Activated CD4-positive, CD25-positive, alpha-beta regulatory T cell treated with anti-CD3 and anti-CD28 coated beads, Interleukin-2, amount 50 U/mL, for 16 hours (primary cell): ENCODE measurements at regions not wholly inside any gene's neighbourhood (a gene's known extent, or its start where the extent isn't known, plus 50 kb on each side); places are given as distances from the start of the nearest gene placed in this dataset.
"Not testable (repeated sequence)": the region's sequence is repeated elsewhere in the genome, so short reads cannot be mapped to it uniquely, and the experiment has no call there.

Source experiments
- DNase-seq: peaks from one replicate; pipeline ENCODE4 v3.0.0-alpha.2; 2020; ENCODE audit warnings: low read depth, low spot score

DNA sequence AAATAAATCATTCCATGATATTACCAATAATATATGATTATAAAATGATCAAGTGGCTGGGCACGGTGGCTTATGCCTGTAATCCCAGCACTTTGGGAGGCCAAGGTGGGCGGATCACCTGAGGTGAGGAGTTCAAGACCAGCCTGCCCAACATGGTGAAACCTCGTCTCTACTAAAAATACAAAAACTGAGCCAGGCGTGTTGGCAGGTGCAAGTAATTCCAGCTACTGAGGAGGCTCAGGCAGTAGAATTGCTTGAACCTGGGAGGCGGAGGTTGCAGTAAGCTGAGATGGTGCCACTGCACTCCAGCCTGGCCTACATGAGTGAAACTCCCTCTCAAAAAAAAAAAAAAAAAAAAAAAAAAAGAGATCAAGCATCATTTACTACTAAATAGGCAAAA, 371.1 kb upstream of the ADAMTS5 start:
- DNase-seq, result not testable (repeated sequence)

DNA sequence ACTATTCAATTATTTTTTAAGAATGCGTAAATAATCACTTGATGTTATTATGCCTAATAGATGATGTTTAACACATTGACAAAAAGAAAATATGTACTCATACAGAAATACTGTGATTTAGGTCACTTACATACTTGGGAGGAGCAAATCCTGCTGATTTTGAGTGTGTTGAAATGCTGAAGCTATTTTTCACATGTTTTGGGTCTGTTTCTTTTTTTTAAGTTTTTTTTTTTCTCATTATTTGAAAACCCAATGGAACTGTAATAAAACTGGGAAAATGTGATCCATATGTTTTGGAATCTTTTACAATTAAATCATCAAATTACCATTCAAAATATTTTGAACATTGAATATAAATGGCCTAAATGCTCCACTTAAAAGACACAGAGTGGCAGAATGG, 366.2 kb upstream of the ADAMTS5 start:
- no peak for DNase-seq

DNA sequence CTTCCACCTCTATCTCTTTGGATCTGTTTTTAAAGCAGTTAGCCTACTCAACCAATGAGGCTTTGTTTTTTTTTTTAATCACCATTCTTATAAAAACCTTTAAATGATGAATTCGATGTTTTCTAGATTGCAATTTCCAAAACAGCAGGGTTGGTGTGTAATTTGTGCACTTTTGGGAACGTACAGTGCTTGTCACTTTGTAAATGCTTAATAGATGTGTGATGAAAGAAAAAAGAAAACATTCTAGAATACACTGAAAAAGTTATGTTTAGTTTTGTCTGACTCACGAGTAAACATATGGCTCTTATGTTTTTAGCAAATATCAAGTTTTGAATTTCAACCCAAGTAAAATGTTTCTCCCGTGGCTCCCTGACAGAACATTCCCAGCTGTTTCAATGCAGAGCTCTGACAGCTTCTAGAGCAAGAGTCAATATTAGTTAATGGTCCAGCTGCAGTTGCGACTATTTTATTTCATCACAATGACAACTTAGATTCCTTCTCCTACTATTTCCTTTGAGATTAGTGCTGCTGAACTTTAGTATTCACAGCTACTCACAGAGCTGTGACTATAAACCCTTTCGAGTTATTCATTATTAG, 362.5 kb upstream of the ADAMTS5 start:
- DNase-seq, result no peak

DNA sequence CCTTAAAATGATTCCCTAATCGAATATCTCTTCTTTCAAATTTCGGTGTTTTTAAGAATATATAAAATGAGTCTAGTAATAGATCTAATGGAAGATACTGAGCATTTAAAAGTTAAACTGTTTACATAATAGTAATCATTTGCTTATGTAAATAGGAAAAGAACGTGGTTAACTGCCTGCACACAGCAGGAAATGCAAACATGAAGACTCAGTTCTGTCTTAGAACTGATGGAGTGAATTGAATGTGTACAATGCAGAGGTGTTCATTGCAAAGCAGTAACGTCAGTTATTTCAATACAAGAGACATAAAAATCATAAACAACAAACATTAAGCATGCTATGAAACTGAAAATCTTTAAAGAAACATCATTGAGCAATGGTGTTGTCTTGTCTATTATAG, 359.4 kb upstream of the ADAMTS5 start:
- DNase-seq, result no peak

DNA sequence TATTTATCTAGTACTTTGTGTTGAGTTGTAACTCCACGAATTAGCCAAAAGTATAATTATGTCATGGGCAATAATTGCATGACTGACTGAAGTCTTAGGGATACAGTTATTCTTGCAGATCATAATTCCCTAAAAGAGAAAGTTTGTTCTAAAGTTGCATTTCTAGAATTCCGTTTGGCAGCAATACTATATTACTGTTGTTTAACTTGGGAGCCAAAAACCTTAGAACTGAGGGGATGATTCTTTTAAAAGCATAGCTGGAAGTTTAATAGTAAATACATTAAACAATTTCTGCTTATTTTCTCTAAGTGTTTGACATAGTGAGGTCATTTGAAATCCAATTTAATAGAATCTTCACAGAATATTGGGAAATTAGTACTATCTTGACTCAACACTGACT, 356.4 kb upstream of the ADAMTS5 start:
- no peak for DNase-seq

DNA sequence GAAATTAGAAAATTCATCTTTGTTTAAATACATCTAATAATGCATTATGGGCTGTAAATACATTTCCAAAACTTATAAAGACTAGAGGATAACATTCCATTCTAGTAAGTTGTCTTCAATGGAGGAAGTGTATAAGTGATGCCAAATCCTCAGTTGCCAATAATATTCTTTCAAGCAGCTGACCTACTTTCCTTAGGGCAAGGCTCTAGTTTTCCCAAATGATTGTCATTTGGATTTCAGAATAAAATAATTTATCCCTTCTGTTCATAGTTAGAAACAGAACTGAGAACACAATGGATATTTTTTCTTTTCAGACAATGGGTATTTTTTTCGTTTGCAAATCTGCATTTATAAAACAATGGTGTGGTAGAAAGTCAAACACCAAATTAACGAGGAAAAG, 354.9 kb upstream of the ADAMTS5 start:
- no peak for DNase-seq

DNA sequence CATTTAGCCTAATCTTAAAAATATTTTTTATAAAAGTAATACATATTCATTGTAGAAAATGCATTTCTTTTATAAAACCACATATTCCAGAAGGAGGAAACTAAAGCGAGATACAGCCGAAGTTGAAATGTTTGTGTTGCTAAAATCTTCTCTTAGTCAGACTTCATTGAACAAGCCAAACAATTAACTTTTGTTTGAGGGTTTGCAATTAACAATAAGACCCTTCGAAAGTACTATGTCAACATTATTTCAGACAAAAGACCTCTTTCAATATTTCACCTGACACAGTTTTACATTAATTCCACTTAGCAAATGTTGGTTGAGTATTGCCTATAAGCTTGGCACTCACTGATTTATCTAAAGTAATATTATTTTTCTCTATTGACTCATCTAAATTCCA, 354.0 kb upstream of the ADAMTS5 start:
- DNase-seq, result no peak

DNA sequence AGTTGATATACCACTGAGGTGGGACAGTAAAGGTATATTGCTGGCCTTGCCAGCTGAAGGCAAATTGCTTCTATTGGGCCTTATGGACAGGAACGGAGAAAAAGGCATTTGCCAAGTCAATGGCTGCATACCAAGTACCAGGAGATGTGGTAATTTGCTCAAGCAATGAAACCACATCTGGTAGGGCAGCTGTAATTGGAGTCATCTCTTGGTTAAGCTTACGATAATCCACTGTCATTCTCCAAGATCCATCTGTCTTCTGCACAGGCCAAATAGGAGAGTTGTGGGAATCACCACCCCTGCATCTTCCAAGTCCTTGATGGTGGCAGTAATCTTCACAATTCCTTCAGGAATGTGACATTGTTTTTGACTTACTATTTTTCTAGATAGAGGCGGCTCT, 350.7 kb upstream of the ADAMTS5 start:
- not testable (repeated sequence) for DNase-seq

DNA sequence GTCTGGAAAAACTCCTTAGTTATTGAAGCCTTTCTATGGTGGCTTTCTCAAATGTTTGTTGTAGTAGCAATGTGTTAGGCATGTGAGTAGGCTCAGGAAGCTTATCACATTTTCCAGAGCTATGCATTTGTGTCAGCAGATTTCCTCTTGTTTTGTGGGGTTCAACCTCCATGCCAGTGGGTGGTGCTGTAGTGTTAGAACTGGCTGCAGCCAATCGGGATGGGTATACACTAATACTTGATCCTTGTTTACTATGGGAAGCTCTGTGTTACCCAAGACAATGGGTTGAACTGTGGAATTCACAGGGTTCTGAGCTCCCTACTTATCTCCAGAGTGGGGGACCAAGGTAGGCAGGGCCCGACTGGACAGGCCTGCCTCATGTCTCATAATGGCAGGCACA, 348.5 kb upstream of the ADAMTS5 start:
- DNase-seq, result no peak

DNA sequence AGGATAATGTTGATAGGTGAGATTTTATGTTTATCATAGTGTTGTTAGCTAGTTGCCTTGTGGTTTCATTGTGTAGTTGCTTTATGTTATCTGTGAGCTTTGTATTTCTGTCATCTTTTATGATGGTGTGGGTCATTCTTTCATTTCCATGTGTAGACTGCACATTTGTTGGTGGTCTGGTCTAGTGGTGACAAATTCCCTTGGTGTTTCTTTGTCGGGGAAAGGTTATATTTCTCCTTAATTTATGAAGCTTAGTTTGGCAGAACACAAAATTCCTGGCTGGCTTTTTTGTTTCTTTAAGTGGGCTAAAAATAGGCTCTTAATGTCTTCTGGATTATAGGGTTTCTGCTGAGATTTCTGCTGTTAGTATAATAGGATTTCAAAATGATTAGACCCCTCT, 347.2 kb upstream of the ADAMTS5 start:
- DNase-seq, result no peak

DNA sequence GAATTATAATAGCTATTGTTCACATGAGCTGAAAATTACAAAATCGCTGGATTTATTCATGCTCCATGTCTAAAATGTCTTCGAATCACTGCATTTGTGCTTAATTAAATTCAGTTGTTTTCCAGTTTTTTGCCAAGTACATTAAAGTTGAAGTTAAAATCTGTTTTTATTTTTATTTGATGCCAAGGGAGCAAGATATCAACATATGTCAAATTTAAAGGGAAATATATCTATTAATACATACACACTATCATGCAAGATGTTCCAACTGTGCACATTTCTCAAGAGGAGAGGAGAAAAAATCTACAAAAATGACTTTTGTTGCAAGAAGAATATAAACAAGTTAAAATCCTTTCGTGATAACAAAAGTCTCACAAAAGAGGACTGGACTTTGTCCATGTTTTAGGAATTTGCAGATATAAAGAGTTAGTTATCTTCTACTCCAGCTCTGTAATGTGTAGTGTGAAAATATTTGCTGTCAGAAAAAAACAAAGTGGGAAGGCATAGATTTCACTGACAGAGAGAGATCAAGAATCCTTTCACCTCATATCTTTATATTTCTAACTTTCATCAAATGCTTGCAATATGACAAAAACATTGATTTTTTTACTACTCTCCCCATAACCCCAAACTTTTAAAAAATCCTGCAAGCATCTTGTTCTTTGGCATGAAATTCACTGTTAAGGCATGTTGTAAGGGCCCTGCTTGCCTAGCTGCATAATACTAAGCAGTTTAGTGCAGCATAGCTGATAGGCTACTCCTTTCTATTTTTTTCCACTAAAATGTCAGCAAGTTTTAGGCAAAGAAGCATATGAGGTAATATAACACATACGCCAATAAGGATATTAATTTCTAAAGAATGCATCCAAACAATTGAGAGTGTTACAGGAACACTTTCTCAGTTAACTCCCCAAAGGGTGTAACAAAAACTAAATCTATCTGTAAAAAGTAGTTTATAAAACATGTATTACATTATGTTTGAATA, 340.2 kb upstream of the ADAMTS5 start:
- no peak for DNase-seq

DNA sequence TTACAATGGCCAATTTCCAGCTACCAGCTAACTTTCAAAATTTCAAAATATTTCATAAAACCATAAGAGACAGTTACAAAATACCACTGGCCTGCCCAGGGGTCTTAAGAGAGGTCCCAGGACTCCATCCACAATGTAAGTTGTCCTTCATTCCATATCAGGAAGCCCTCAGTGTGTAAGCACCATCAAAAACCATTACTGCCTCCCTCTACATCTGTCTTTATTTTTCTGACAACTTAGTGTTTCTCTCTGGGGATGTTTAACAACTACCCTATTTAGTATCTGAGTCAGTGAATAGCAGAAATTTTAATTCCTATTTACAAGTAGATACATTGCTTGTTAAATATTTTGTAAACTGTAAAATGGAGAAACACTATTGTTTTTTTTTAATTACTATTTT, 339.3 kb upstream of the ADAMTS5 start:
- no peak for DNase-seq

DNA sequence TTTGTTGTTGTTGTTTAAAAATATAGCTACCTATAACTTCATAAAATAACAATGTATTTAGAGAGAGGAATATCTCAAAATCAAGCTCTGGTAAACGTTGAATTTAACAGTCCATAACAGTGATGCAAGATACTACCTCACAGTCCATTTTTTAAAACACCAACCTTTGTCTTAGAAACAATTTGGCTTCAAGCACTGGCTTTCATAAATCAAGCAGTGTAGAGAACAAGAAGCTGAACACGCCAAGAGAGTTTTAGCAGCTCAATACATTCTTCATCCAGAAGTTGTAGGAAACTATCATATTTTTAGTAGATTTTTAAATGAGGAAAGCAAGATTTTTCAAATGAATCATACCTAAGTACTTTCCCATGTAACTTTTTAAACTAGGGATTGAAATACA, 334.3 kb upstream of the ADAMTS5 start:
- no peak for DNase-seq

DNA sequence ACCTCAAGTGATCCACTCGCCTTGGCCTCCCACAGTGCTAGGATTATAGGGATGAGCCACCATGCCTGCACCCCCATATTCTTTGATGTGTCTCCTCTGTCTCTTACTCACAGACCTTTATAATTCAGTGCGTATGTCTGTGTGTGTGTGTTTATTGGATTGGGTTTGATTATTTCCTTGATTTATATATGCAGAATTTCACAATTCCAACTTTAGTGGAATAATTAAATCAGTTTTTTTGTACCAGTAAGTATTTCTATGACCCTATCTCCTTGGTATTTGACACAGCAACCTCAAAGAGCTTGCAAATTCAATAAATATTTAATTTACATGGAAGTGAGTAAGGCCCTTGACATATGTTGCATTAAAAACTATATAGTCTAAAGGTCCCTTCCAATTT, 333.9 kb upstream of the ADAMTS5 start:
- no peak for DNase-seq

DNA sequence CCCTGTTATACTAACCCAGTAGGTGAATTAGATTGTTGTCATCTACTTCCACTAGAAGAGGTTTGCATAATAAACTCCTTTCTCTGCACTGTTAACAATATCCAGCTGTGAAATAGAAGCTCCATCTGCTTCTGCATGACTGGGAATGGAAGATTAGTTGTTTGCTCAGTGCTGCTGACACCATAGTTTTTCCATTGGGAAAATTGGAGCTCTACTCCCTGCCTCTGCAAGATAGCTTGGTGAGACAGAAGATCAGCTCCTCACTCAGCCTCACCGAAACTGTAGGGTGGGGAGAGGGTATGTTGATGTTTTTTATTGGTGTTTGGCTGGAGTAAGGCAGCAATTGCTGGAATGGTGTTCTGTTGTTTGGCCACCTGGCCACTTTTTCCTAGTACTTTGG, 331.6 kb upstream of the ADAMTS5 start:
- no peak for DNase-seq

DNA sequence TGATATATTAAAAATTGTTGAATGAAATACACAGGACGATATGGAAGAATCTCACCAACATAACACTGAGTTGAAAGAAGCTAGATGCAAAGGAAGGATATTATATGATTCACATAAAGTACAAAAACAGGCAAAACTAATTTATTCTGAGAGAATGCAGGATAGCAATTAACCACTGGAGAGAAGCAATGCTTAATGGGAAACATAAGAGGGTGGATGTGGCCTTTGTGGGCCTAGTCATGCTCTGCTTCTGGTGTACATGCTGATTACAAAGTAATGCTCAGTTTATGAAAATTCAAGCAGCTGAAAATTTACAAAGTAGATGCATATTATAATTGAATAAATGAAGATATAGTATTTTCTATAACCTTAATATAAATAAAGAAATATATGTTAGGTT, 326.4 kb upstream of the ADAMTS5 start:
- DNase-seq, result no peak

DNA sequence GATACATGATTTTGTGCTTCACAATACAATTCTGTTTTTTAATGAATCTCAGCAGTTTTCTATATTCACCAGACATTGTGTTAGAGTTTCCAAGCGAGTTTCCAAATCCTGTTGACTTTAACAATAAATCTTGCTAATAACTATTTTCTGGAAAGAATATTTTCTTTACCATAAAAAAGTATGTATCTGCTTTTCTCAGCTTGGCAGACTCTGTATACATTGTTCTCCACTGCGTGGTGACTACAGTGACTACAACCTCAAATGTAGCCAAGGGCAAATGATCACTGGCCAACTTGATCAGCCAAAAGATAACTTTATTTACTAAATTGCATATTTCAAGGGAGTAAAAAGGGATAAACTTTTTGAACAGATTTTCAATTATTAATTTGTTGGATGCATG, 325.9 kb upstream of the ADAMTS5 start:
- DNase-seq, result no peak

DNA sequence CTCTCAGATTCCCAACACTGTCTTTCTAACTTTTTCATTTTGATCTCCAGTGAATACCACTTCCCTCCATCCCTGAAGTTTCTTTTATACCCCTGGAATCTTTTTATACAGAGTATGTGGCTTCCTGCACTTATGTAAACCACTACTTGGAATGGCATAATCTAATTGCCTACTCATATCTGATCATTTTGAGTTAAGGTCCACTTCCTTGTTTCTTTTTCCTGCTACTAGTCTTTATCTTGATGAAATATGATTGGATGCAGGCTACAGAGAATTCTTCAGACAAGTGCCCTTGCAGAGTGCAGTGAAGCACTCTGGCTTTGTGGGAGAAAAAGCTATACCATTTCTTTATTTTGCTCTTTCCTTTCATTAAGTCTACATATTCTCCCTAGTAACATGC, 325.3 kb upstream of the ADAMTS5 start:
- no peak for DNase-seq

DNA sequence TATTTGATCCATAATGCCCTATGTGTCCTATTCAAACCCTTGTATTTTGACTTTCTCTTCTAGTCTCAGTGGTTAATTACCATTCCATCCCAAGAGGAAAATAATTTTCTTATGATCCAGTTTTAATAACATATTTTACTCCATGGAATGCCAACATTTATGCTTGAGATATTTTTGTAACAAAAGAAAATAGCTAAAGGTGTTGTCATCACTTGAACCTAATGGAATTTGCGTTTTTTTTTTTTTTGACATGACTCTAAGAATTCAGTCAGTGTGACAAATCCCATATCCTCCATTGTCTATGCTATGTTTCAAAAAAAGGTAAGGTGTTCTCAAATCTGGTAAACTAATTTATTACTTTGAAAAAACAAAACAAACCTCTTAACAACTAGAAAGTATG, 324.1 kb upstream of the ADAMTS5 start:
- no peak for DNase-seq

DNA sequence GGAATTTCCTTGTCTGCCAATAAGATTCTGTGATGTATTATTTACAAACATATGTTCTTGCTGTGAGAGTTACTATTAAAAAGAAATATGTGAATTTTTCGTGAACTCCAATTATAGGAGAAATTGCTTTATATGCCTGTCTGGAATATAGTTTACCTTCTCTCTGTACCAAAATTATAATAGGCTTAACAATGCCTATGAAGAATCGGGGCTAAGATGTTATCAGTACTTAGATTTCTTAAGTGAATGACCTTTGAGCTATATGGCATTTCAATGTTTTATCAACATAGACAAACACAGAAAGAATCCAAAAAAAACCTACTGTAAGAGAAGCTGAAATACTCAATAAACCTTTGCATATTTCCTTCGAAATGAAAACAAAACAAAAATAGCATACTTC, 323.1 kb upstream of the ADAMTS5 start:
- no peak for DNase-seq

DNA sequence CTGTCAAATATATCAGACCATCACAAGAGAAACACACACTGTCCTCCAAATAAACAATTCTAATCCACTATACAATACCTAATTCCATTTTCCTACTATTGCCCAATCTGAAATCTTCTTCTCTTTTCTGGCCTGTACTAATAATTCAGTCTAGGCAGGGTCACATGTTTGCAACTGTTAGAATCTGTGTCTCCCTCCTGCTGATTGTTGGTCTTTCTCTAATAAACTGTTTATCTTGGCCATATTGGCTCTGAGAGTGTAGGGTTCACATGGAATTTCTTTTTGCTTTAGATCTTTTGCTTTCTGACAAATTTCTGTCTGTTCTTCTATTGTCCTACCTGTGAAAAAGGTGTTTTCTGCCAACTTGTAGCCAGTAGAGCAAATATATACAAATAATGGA, 319.9 kb upstream of the ADAMTS5 start:
- DNase-seq, result no peak

DNA sequence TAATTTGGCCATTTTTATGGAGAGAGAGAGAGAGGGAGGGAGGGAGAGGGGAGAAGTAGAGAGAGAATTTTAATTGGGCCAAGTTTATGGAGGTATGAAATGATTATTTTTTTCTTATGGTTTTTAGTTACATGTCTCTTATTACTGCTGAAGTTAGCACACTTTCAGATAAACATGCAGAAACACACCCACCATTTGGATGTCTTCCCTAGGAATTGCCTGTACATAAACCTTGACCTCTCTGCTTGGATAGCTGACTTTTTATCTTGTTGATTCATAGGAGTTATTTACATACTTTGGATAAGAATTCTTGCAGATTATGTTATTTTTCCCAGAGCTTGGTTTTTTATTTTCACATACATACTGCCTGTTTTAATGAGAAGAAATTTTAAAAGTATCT, 310.2 kb upstream of the ADAMTS5 start:
- no peak for DNase-seq

DNA sequence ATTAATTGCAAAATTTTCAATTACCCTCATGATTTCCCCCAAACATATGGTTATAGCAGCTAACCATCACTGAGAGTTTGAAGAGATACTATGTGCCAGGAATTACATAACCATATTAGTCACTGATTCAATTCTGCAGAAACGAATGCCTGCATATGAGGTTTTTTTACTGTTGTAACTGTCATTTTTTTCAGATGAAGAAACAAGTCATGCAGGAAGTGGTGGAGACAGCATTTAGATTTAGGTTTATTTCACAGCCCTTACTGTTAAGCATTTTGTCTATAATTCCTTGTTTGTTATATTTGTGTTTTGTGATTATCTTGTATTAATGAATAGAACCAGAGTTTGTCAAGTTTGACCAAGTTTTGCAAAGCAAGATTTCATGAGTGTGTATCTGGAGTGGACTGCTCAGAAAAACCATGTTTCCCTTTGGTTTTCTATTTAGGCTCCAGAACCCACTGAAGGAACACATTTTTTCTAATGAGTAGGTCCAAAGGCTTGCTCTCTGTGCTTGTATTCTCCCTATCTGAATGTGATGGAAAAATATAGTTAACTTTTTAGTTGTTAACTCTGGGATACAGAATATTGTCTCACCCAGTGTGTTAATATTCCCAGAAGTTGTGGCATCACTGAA, 308.5 kb upstream of the ADAMTS5 start:
- no peak for DNase-seq
